ENCODE measurements at regions not wholly inside any gene's neighbourhood (a gene's known extent, or its start where the extent isn't known, plus 50 kb on each side); places are given as distances from the start of the nearest gene placed in this dataset.

- no peak for TF ChIP-seq CTCF (IDR thresholded peaks at IDR 0.05)
- no peak for TF ChIP-seq ZFX (IDR thresholded peaks at IDR 0.05; ENCODE audit: borderline replicate concordance)
These were observed 1047.3 kb downstream of the PCDH18 start for GRCh38 chr4:136484996-136485395.
